K562 (cell line): ENCODE measurements at regions not wholly inside any gene's neighbourhood (a gene's known extent, or its start where the extent isn't known, plus 50 kb on each side); places are given as distances from the start of the nearest gene placed in this dataset.

Experiments used
- ATAC-seq: fragments of 200-7000 bp; cut with Tn5 transposase; 3 replicates; pipeline ENCODE4 v1.9.1; 2020; ENCODE audit warnings: moderate library complexity
- BruUV-seq: library from RNA; stranded (reverse); fragments of 400-500 nt; replicated peaks from 2 replicates; lab custom pipeline; 2021; lab: Mats Ljungman, UMichigan
- CTCF ChIA-PET: fragments of 300-600 bp; formaldehyde crosslinking; extraction: SDS; loops from one replicate; lab custom pipeline; 2021; ENCODE audit warnings: low intra/inter-chr PET ratio; lab: Yijun Ruan, JAX
- POLR2A ChIA-PET: fragments of 300-600, 350-650 bp; sonication (Branson Sonifier 250); formaldehyde crosslinking; extraction: SDS; loops from one replicate; lab custom pipeline; 2021; ENCODE audit warnings: antibody characterized with exemption, inconsistent platforms; lab: Yijun Ruan, JAX
- DNase-seq, 4 experiments: peaks; one replicate each; pipeline versions ENCODE4 v3.0.0 to v3.0.0-alpha.2; 2011 to 2018; ENCODE audit warnings: low spot score in 3 of 4, mixed read lengths in 3 of 4; ENCODE audit errors: extremely low read depth in 1 of 4
- FAIRE-seq: peaks from 2 replicates; lab custom pipeline; 2011; peaks lifted over from hg19 to GRCh38; lab: Jason Lieb, UNC
- H2AFZ ChIP-seq: 2 replicates; pipeline ENCODE4 v1.6.0; 2011; ENCODE audit warnings: low read depth, low read length, control low read depth, inconsistent platforms
- H3K27ac ChIP-seq: fragments of 200-600 bp; 3 replicates; pipeline ENCODE4 v1.8.0; 2011; ENCODE audit warnings: low read depth, mild to moderate bottlenecking, control low read depth, inconsistent platforms, low read length, moderate library complexity, mixed read lengths; ENCODE audit errors: extremely low read depth
- H3K27me3 ChIP-seq, 2 experiments: fragments of 300-600 bp in 1 of 2; 2 replicates in 1 of 2; 3 replicates in 1 of 2; pipeline versions ENCODE4 v1.6.0 to v1.8.0; 2011; ENCODE audit warnings: inconsistent platforms in 2 of 2, low read length in 2 of 2, mild to moderate bottlenecking in 1 of 2, mixed read lengths in 1 of 2, moderate library complexity in 1 of 2; ENCODE audit not compliant: control insufficient read depth in 2 of 2, insufficient read depth in 2 of 2
- H3K36me3 ChIP-seq: fragments of 300-600 bp; 3 replicates; pipeline ENCODE4 v1.8.0; 2011; ENCODE audit warnings: mild to moderate bottlenecking, low read length, inconsistent platforms; ENCODE audit not compliant: control insufficient read depth, insufficient read depth
- H3K4me1 ChIP-seq, 2 experiments: fragments of 200-600 bp in 1 of 2; replicated peaks in 1 of 2; 2 replicates in 1 of 2; 3 replicates in 1 of 2; pipeline versions ENCODE4 v1.5.1 to v1.8.0; 2011; ENCODE audit warnings: inconsistent platforms in 2 of 2, low read length in 2 of 2, mild to moderate bottlenecking in 1 of 2, mixed read lengths in 1 of 2, moderate library complexity in 1 of 2; ENCODE audit not compliant: control insufficient read depth in 2 of 2, insufficient read depth in 2 of 2
- H3K4me2 ChIP-seq: 2 replicates; pipeline ENCODE4 v1.6.1; 2011; ENCODE audit warnings: low read length, control low read depth, inconsistent platforms, mixed read lengths; ENCODE audit not compliant: insufficient read depth
- H3K4me3 ChIP-seq: fragments of 200-600 bp; sonication (generic), shearing (Covaris generic); 2 replicates; pipeline ENCODE4 v1.5.1; 2016; ENCODE audit warnings: control low read depth, inconsistent platforms
- H3K79me2 ChIP-seq: fragments of 200-600 bp; 3 replicates; pipeline ENCODE4 v1.8.0; 2011; ENCODE audit warnings: low read length, inconsistent platforms; ENCODE audit not compliant: control insufficient read depth, insufficient read depth
- H3K9ac ChIP-seq, 2 experiments: 2 replicates each; pipeline versions ENCODE4 v1.6.0 to v1.6.1; 2011; ENCODE audit warnings: low read depth in 2 of 2, low read length in 2 of 2, control low read depth in 1 of 2, inconsistent platforms in 1 of 2, mild to moderate bottlenecking in 1 of 2, mixed read lengths in 1 of 2; ENCODE audit not compliant: insufficient read depth in 1 of 2
- H3K9me1 ChIP-seq: one replicate; pipeline ENCODE4 v1.6.0; 2011; ENCODE audit warnings: inconsistent platforms, mild to moderate bottlenecking, low read length, moderate library complexity; ENCODE audit not compliant: control insufficient read depth, insufficient read depth
- H3K9me3 ChIP-seq: replicated peaks from 2 replicates; pipeline ENCODE4 v1.5.1; 2011; ENCODE audit warnings: low read depth, low read length, inconsistent platforms; ENCODE audit not compliant: control insufficient read depth, insufficient read depth
- H4K20me1 ChIP-seq: replicated peaks from 2 replicates; pipeline ENCODE4 v1.6.1; 2011; ENCODE audit warnings: low read length, inconsistent platforms, mixed read lengths; ENCODE audit not compliant: control insufficient read depth, insufficient read depth
- CREB1 ChIP-seq, 2 experiments: sonication (generic) in 1 of 2; formaldehyde crosslinking in 1 of 2; IDR thresholded peaks; 2 replicates each; pipeline versions ENCODE4 v1.6.1 to v1.8.0; 2012 to 2022; ENCODE audit warnings: inconsistent platforms in 1 of 2, mild to moderate bottlenecking in 1 of 2, missing genetic modification reagents in 1 of 2, moderate library complexity in 1 of 2
- SIN3A ChIP-seq, 2 experiments: fragments of 150-350 bp in 1 of 2; IDR thresholded peaks; 2 replicates each; pipeline ENCODE4 v1.6.1; 2011 to 2016; ENCODE audit warnings: borderline replicate concordance in 2 of 2, low read depth in 2 of 2, low read length in 2 of 2, mild to moderate bottlenecking in 2 of 2, moderate library complexity in 2 of 2; ENCODE audit not compliant: control insufficient read depth in 1 of 2
- TCF3 ChIP-seq: sonication (generic); formaldehyde crosslinking; IDR thresholded peaks from 2 replicates; pipeline ENCODE4 v1.4.0; 2020; ENCODE audit warnings: mild to moderate bottlenecking, missing genetic modification reagents
- TEAD1 ChIP-seq, 2 experiments: fragments of 450-650 bp in 1 of 2; sonication (generic) in 1 of 2; formaldehyde crosslinking; IDR thresholded peaks; 2 replicates each; pipeline versions ENCODE4 v1.4.0 to v1.8.0; 2020 to 2022; ENCODE audit warnings: mild to moderate bottlenecking in 2 of 2, missing genetic modification reagents in 1 of 2
- WGBS: fragments of 100-300 bp; shearing (Covaris generic); methylation state at CpG from one replicate; pipeline ENCODE4 v1.1.6; 2016; ENCODE audit warnings: low coverage, mixed read lengths; ENCODE audit not compliant: insufficient coverage; ENCODE audit errors: missing lambda C conversion rate; 5-methylcytosine and 5-hydroxymethylcytosine counted together
- in situ Hi-C: fragments of 300-500 bp; cut with MboI; formaldehyde crosslinking; loops from 4 replicates; pipeline ENCODE4 v1.15.0; 2018; ENCODE audit warnings: inconsistent platforms, mixed read lengths
- intact Hi-C: fragments of 100-400 bp; cut with micrococcal nuclease; formaldehyde crosslinking; loops from 2 replicates; pipeline ENCODE4 v1.14.2; 2022
- TF ChIP-seq, protein P1 (sequence below), 3 experiments: IDR thresholded peaks in 2 of 3; conservative IDR thresholded peaks in 1 of 3; 2 replicates each; pipeline ENCODE4 v1.5.1; 2011 to 2012; ENCODE audit warnings: low read length in 3 of 3, mild to moderate bottlenecking in 3 of 3, control low read depth in 2 of 3, improper control_type of control experiment in 1 of 3, inconsistent platforms in 1 of 3, low read depth in 1 of 3, mixed read lengths in 1 of 3, moderate library complexity in 1 of 3; ENCODE audit not compliant: insufficient read depth in 2 of 3
- TF ChIP-seq, protein P2 (sequence below), 3 experiments: fragments of 200-800 bp in 1 of 3; sonication (Bioruptor generic) in 1 of 3; sonication (generic) in 1 of 3; formaldehyde crosslinking in 1 of 3; IDR thresholded peaks; 2 replicates each; pipeline versions ENCODE4 v1.6.1 to v1.8.0; 2016 to 2022; ENCODE audit warnings: mild to moderate bottlenecking in 2 of 3, missing compliant biosample characterization in 2 of 3, missing genetic modification characterization in 2 of 3, missing genetic modification reagents in 1 of 3
- TF ChIP-seq, protein P3 (sequence below): sonication (generic); formaldehyde crosslinking; IDR thresholded peaks from 2 replicates; pipeline ENCODE4 v1.8.1; 2023; ENCODE audit warnings: mild to moderate bottlenecking, missing genetic modification reagents
- TF ChIP-seq, protein P4 (sequence below), 2 experiments: fragments of 450-650 bp; formaldehyde crosslinking in 1 of 2; IDR thresholded peaks; 2 replicates each; pipeline versions ENCODE4 v1.4.0 to v1.6.1; 2014 to 2020; ENCODE audit warnings: mild to moderate bottlenecking in 2 of 2, borderline replicate concordance in 1 of 2, low read depth in 1 of 2

DNA sequence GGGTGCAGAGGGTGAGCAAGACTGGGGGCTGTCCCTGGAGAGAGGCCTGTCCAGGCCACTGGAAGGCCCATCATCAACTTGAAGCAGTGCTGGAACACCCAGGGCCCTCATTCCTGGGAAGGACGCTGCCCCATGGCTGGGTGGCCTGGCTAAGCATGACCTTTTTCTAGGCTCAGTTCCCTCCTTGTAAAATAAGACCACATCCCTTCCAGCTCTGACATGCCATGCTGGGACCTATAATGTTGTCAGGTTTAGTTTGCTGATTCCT is 62.8 kb downstream of the SYNE3 start:
- Histone ChIP-seq H3K9ac (no peak overlapping the region), H3K9me3 (no peaks in the 10 kb centered on the region), H3K4me3 (no peak overlapping the region), H3K27me3 (peaks cover 2 to 24% of the 10 kb centered on the region in 2 experiments; a peak in 2 of 5 replicates), H3K4me2 (no peak overlapping the region), H4K20me1 (no peaks in the 10 kb centered on the region), H2AFZ (no peak overlapping the region), H3K9me1 (no peaks in the 10 kb centered on the region), H3K36me3 (no peaks in the 10 kb centered on the region), H3K79me2 (no peaks in the 10 kb centered on the region), H3K27ac (no peak overlapping the region), H3K4me1 (peaks cover 0 to 4% of the 10 kb centered on the region in 2 experiments; a peak in 1 of 5 replicates)
- ChIA-PET CTCF (interaction anchor here (0.7 kb wide), 2 partner anchors 321 to 340 kb away, joined by 3 read pairs; no protein-coding TSS in a partner anchor), POLR2A (interaction anchor here (0.6 to 1.7 kb wide), 2 partner anchors 70 to 161 kb away, joined by 3 read pairs; no protein-coding TSS in a partner anchor)
- 17% methylated on average over 1 of the region's 1 CpG for WGBS
- intact Hi-C loops = no loop called here
- in situ Hi-C loops = no loop called here
- FAIRE-seq (no peak), ATAC-seq (no peak), DNase-seq (no peak)
- no TSS peak for BruUV-seq
- TF ChIP-seq TCF3 (CRISPR knock-in tag) = no peak
- TF ChIP-seq, protein P1, sequence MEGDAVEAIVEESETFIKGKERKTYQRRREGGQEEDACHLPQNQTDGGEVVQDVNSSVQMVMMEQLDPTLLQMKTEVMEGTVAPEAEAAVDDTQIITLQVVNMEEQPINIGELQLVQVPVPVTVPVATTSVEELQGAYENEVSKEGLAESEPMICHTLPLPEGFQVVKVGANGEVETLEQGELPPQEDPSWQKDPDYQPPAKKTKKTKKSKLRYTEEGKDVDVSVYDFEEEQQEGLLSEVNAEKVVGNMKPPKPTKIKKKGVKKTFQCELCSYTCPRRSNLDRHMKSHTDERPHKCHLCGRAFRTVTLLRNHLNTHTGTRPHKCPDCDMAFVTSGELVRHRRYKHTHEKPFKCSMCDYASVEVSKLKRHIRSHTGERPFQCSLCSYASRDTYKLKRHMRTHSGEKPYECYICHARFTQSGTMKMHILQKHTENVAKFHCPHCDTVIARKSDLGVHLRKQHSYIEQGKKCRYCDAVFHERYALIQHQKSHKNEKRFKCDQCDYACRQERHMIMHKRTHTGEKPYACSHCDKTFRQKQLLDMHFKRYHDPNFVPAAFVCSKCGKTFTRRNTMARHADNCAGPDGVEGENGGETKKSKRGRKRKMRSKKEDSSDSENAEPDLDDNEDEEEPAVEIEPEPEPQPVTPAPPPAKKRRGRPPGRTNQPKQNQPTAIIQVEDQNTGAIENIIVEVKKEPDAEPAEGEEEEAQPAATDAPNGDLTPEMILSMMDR (IDR thresholded peaks at IDR 0.05 in 2 of 3, conservative IDR thresholded peaks at IDR 0.05 in 1 of 3; ENCODE audit: insufficient read depth in 2 of 3, low read depth in 1 of 3, low read length in 3 of 3) = no peak
- no peak for TF ChIP-seq SIN3A (IDR thresholded peaks at IDR 0.05; ENCODE audit: borderline replicate concordance in 2 of 2, control insufficient read depth in 1 of 2, low read depth in 2 of 2, low read length in 2 of 2)
- TF ChIP-seq CREB1 (IDR thresholded peaks at IDR 0.05) = no peak
- TF ChIP-seq CREB1 (CRISPR knock-in tag; IDR thresholded peaks at IDR 0.05) = no peak
- no peak for TF ChIP-seq TEAD1 (CRISPR knock-in tag; IDR thresholded peaks at IDR 0.05)
- TF ChIP-seq, protein P2, sequence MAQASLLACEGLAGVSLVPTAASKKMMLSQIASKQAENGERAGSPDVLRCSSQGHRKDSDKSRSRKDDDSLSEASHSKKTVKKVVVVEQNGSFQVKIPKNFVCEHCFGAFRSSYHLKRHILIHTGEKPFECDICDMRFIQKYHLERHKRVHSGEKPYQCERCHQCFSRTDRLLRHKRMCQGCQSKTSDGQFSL (CRISPR knock-in tag; IDR thresholded peaks at IDR 0.05) = no peak
- TF ChIP-seq, protein P2 (tag; IDR thresholded peaks at IDR 0.05) = no peak
- TF ChIP-seq, protein P3, sequence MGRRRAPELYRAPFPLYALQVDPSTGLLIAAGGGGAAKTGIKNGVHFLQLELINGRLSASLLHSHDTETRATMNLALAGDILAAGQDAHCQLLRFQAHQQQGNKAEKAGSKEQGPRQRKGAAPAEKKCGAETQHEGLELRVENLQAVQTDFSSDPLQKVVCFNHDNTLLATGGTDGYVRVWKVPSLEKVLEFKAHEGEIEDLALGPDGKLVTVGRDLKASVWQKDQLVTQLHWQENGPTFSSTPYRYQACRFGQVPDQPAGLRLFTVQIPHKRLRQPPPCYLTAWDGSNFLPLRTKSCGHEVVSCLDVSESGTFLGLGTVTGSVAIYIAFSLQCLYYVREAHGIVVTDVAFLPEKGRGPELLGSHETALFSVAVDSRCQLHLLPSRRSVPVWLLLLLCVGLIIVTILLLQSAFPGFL (CRISPR knock-in tag) = no peak
- TF ChIP-seq, protein P4, sequence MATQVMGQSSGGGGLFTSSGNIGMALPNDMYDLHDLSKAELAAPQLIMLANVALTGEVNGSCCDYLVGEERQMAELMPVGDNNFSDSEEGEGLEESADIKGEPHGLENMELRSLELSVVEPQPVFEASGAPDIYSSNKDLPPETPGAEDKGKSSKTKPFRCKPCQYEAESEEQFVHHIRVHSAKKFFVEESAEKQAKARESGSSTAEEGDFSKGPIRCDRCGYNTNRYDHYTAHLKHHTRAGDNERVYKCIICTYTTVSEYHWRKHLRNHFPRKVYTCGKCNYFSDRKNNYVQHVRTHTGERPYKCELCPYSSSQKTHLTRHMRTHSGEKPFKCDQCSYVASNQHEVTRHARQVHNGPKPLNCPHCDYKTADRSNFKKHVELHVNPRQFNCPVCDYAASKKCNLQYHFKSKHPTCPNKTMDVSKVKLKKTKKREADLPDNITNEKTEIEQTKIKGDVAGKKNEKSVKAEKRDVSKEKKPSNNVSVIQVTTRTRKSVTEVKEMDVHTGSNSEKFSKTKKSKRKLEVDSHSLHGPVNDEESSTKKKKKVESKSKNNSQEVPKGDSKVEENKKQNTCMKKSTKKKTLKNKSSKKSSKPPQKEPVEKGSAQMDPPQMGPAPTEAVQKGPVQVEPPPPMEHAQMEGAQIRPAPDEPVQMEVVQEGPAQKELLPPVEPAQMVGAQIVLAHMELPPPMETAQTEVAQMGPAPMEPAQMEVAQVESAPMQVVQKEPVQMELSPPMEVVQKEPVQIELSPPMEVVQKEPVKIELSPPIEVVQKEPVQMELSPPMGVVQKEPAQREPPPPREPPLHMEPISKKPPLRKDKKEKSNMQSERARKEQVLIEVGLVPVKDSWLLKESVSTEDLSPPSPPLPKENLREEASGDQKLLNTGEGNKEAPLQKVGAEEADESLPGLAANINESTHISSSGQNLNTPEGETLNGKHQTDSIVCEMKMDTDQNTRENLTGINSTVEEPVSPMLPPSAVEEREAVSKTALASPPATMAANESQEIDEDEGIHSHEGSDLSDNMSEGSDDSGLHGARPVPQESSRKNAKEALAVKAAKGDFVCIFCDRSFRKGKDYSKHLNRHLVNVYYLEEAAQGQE (IDR thresholded peaks at IDR 0.05; ENCODE audit: borderline replicate concordance) = no peak
- TF ChIP-seq, protein P4 (CRISPR knock-in tag; IDR thresholded peaks at IDR 0.05; ENCODE audit: low read depth) = no peak
